Thoracic aorta (tissue), 2 donors: ENCODE measurements at regions not wholly inside any gene's neighbourhood (a gene's known extent, or its start where the extent isn't known, plus 50 kb on each side); places are given as distances from the start of the nearest gene placed in this dataset.

ENCODE experiments used
- ATAC-seq: fragments of 150-250 bp; one replicate; pipeline ENCODE4 v1.8.0; 2017; ENCODE audit warnings: low read depth; ENCODE audit not compliant: insufficient number of reproducible peaks, low FRiP score
- DNase-seq: peaks from one replicate; pipeline ENCODE4 v3.0.0-alpha.2; 2020; ENCODE audit warnings: low spot score
- H3K27ac ChIP-seq, 2 donors: fragments of 200-600 bp; sonication (generic); 1 replicate in 1 of 2; 2 replicates in 1 of 2; pipeline ENCODE4 v1.5.1; 2016; ENCODE audit warnings: mild to moderate bottlenecking in 2 of 2, moderate library complexity in 2 of 2
- H3K27me3 ChIP-seq: fragments of 200-600 bp; sonication (generic); replicated peaks from 2 replicates; pipeline ENCODE4 v1.6.0; 2016; ENCODE audit warnings: mild to moderate bottlenecking; ENCODE audit not compliant: insufficient read depth
- H3K36me3 ChIP-seq: fragments of 200-600 bp; sonication (generic); one replicate; pipeline ENCODE4 v1.5.1; 2016
- H3K4me1 ChIP-seq, 2 donors: fragments of 200-600 bp; sonication (generic); 1 replicate in 1 of 2; 2 replicates in 1 of 2; pipeline versions ENCODE4 v1.5.1 to v1.6.0; 2016; ENCODE audit warnings: low read depth in 2 of 2, mild to moderate bottlenecking in 1 of 2; ENCODE audit not compliant: control insufficient read depth in 1 of 2
- H3K4me3 ChIP-seq: fragments of 200-600 bp; sonication (generic); 2 replicates; pipeline ENCODE4 v1.5.1; 2016; ENCODE audit warnings: mild to moderate bottlenecking
- H3K9me3 ChIP-seq: fragments of 200-600 bp; sonication (generic); 2 replicates; pipeline ENCODE4 v1.5.1; 2016
- TF ChIP-seq, protein P1 (sequence below): fragments of 200-600 bp; sonication (generic); IDR thresholded peaks from one replicate; pipeline ENCODE4 v1.5.1; 2019; ENCODE audit warnings: antibody characterized with exemption

DNA sequence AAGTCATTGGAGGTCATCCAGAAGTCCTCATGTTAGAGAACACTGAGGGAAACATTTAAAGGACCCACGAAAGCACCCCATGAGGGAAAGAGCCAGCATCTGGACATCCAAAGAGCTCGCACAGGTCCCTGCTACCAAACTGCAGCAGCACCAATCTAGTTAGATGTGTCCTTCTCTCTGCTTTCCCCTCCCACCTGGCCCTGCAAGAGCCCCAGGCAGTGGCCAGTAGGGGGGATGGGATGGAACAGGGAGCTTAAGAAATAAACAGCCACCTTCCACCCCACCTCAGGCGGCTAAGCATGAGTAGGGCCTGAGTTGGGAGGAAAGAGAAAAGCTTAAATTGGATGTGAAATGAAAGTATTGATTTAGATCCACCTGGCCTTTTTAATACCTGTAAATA, 175.9 kb upstream of the KCND3 start:
- no peak for ATAC-seq
- TF ChIP-seq, protein P1, sequence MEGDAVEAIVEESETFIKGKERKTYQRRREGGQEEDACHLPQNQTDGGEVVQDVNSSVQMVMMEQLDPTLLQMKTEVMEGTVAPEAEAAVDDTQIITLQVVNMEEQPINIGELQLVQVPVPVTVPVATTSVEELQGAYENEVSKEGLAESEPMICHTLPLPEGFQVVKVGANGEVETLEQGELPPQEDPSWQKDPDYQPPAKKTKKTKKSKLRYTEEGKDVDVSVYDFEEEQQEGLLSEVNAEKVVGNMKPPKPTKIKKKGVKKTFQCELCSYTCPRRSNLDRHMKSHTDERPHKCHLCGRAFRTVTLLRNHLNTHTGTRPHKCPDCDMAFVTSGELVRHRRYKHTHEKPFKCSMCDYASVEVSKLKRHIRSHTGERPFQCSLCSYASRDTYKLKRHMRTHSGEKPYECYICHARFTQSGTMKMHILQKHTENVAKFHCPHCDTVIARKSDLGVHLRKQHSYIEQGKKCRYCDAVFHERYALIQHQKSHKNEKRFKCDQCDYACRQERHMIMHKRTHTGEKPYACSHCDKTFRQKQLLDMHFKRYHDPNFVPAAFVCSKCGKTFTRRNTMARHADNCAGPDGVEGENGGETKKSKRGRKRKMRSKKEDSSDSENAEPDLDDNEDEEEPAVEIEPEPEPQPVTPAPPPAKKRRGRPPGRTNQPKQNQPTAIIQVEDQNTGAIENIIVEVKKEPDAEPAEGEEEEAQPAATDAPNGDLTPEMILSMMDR: no peak

GRCh38 chr1:112169517-112169916, 180.0 kb upstream of the KCND3 start:
- Histone ChIP-seq H3K36me3 (no peaks in the 10 kb centered on the region), H3K27ac (no peak overlapping the region), H3K4me3 (no peak overlapping the region), H3K27me3 (no peaks in the 10 kb centered on the region), H3K4me1 (no peaks in the 10 kb centered on the region), H3K9me3 (no peaks in the 10 kb centered on the region)
- ATAC-seq (no peak), DNase-seq (no peak)
- TF ChIP-seq, protein P1: no peak

More for the DNA sequence above, 175.9 kb upstream of the KCND3 start:
- H3K4me3 ChIP-seq: no peak overlapping the region
- DNase-seq: no peak
- no peaks in the 10 kb centered on the region for H3K4me1 ChIP-seq
- no peaks in the 10 kb centered on the region for H3K36me3 ChIP-seq
- H3K27ac ChIP-seq: no peak overlapping the region
- no peaks in the 10 kb centered on the region for H3K27me3 ChIP-seq
- H3K9me3 ChIP-seq: no peaks in the 10 kb centered on the region

- no peak overlapping the region for H3K27ac ChIP-seq
- ATAC-seq (no peak), DNase-seq (no peak)
- H3K4me1 ChIP-seq: no peaks in the 10 kb centered on the region
- H3K4me3 ChIP-seq: no peak overlapping the region
- H3K9me3 ChIP-seq: no peaks in the 10 kb centered on the region
- TF ChIP-seq, protein P1: no peak
- no peaks in the 10 kb centered on the region for H3K36me3 ChIP-seq
- H3K27me3 ChIP-seq: no peaks in the 10 kb centered on the region
These were observed 182.9 kb upstream of the KCND3 start for GRCh38 chr1:112172294-112172882.

DNA sequence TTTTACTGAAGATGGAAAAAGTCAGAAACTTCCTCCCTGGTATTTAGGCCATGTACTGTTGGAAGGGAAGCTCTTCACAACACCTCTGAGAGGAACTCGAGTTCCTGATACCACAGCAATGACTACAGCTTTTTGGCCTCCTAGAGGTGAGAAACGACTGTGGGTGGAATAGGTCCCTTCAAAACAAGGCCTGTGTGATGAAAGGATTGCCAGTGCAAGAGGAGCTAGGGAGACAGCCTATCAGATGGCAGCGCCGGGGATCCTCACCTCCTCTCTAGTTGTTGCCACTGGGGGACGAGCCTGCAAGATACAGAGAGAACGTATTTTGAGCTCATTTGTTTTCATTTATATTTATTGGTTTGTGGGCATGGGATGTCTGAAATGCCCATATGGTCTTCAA, 187.8 kb upstream of the KCND3 start:
- Histone ChIP-seq H3K4me1 (no peaks in the 10 kb centered on the region), H3K36me3 (no peaks in the 10 kb centered on the region), H3K4me3 (no peak overlapping the region), H3K27ac (no peak overlapping the region), H3K9me3 (no peaks in the 10 kb centered on the region), H3K27me3 (no peaks in the 10 kb centered on the region)
- DNase-seq (no peak), ATAC-seq (no peak)
- TF ChIP-seq, protein P1: no peak

- H3K4me3 ChIP-seq: no peak overlapping the region
- TF ChIP-seq, protein P1: no peak
- ATAC-seq: no peak
These were observed 199.1 kb upstream of the KCND3 start for GRCh38 chr1:112188611-112189010.

More at GRCh38 chr1:112188611-112189010, 199.1 kb upstream of the KCND3 start:
- Histone ChIP-seq H3K27me3 (no peaks in the 10 kb centered on the region), H3K27ac (no peak overlapping the region), H3K9me3 (no peaks in the 10 kb centered on the region), H3K4me1 (no peaks in the 10 kb centered on the region), H3K36me3 (no peaks in the 10 kb centered on the region)
- DNase-seq: no peak
